Karpas-422 (cell line): ENCODE measurements at regions not wholly inside any gene's neighbourhood (a gene's known extent, or its start where the extent isn't known, plus 50 kb on each side); places are given as distances from the start of the nearest gene placed in this dataset.

ENCODE experiments used
- DNase-seq: peaks from one replicate; pipeline ENCODE4 v3.0.0-alpha.2; 2015
- H2AFZ ChIP-seq: fragments of 200-600 bp; sonication (generic); 2 replicates; pipeline ENCODE4 v1.6.1; 2014; ENCODE audit warnings: antibody characterized with exemption, low read length, mixed read lengths
- H3K27ac ChIP-seq: fragments of 200-600 bp; sonication (generic); 2 replicates; pipeline ENCODE4 v1.5.1; 2014; ENCODE audit warnings: mild to moderate bottlenecking, low read length, moderate library complexity
- H3K27me3 ChIP-seq: fragments of 200-600 bp; sonication (generic); 2 replicates; pipeline ENCODE4 v1.6.1; 2014; ENCODE audit warnings: low read length, mixed read lengths
- H3K36me3 ChIP-seq: fragments of 200-600 bp; sonication (generic); 2 replicates; pipeline ENCODE4 v1.6.1; 2014; ENCODE audit warnings: low read length, mixed read lengths; ENCODE audit not compliant: insufficient read depth
- H3K4me1 ChIP-seq: fragments of 200-600 bp; sonication (generic); 2 replicates; pipeline ENCODE4 v1.6.1; 2014; ENCODE audit warnings: mild to moderate bottlenecking, low read length, mixed read lengths
- H3K4me2 ChIP-seq: fragments of 200-600 bp; sonication (generic); 2 replicates; pipeline ENCODE4 v1.6.1; 2014; ENCODE audit warnings: low read length, low read depth, mild to moderate bottlenecking; ENCODE audit not compliant: poor library complexity, severe bottlenecking
- H3K4me3 ChIP-seq: fragments of 200-600 bp; sonication (generic); 2 replicates; pipeline ENCODE4 v1.5.1; 2014; ENCODE audit warnings: mild to moderate bottlenecking, antibody characterized with exemption, low read length, mixed read lengths
- H3K79me2 ChIP-seq: fragments of 200-600 bp; sonication (generic); 2 replicates; pipeline ENCODE4 v1.6.1; 2014; ENCODE audit warnings: mild to moderate bottlenecking, low read length, mixed read lengths
- H3K9ac ChIP-seq: fragments of 200-600 bp; sonication (generic); 2 replicates; pipeline ENCODE4 v1.6.0; 2014; ENCODE audit warnings: low read length
- H3K9me2 ChIP-seq: fragments of 200-600 bp; sonication (generic), shearing (Covaris generic); replicated peaks from 2 replicates; pipeline ENCODE4 v1.6.0; 2014; ENCODE audit warnings: mild to moderate bottlenecking, low read length, moderate library complexity; ENCODE audit not compliant: insufficient read depth
- H3K9me3 ChIP-seq: fragments of 300-700, 200-600 bp; sonication (generic); 2 replicates; pipeline ENCODE4 v1.6.1; 2014; ENCODE audit warnings: low read length, mixed read lengths
- H4K20me1 ChIP-seq: fragments of 200-600 bp; sonication (generic); 2 replicates; pipeline ENCODE4 v1.6.1; 2014; ENCODE audit warnings: mild to moderate bottlenecking, antibody characterized with exemption, low read length, low read depth; ENCODE audit not compliant: insufficient read depth

DNA sequence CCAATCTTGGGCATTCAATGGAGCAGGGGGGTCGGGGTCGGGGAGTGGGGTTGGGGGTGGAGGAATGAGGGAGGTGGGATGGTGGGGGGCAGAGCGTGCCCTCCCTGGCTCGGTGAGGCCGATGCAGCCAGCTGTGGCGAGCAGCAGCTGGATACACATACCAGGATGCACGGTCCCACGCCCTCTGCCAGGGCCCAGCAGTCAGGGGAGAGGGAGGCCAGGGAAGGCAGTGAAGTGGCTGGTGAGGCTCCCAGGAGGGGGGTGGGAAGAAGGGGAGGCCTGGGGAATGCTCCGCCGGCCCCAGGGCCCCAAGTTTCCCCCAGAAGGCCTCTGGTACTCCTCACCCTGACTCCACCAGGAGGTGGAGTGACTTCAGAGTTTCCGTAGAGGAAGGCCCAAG is 77.6 kb upstream of the LHX1 start:
- H4K20me1 ChIP-seq: no peaks in the 10 kb centered on the region
- H3K9ac ChIP-seq: no peak overlapping the region

GRCh38 chr17:36861531-36861930 is 75.7 kb upstream of the LHX1 start:
- Histone ChIP-seq H3K27me3 (no peaks in the 10 kb centered on the region), H3K79me2 (no peaks in the 10 kb centered on the region), H3K9me2 (no peaks in the 10 kb centered on the region), H4K20me1 (no peaks in the 10 kb centered on the region), H3K36me3 (no peaks in the 10 kb centered on the region), H3K27ac (no peak overlapping the region), H3K9me3 (no peaks in the 10 kb centered on the region), H2AFZ (no peak overlapping the region), H3K4me3 (no peak overlapping the region), H3K9ac (no peak overlapping the region), H3K4me2 (no peak overlapping the region), H3K4me1 (no peaks in the 10 kb centered on the region)
- DNase-seq: no peak

More for the DNA sequence above, 77.6 kb upstream of the LHX1 start:
- no peak overlapping the region for H3K4me2 ChIP-seq
- 0 out of 2 replicates have a peak, but pooled peaks cover 2% of the 10 kb centered on the region for H3K4me1 ChIP-seq
- H3K9me3 ChIP-seq: no peaks in the 10 kb centered on the region
- no peaks in the 10 kb centered on the region for H3K36me3 ChIP-seq
- H2AFZ ChIP-seq: no peak overlapping the region
- no peak for DNase-seq
- no peaks in the 10 kb centered on the region for H3K9me2 ChIP-seq
- no peaks in the 10 kb centered on the region for H3K27me3 ChIP-seq
- no peak overlapping the region for H3K4me3 ChIP-seq
- no peak overlapping the region for H3K27ac ChIP-seq
- no peaks in the 10 kb centered on the region for H3K79me2 ChIP-seq

- H3K9me2 ChIP-seq: no peaks in the 10 kb centered on the region
- no peak overlapping the region for H3K9ac ChIP-seq
- no peak overlapping the region for H2AFZ ChIP-seq
- H4K20me1 ChIP-seq: no peaks in the 10 kb centered on the region
- H3K4me3 ChIP-seq: no peak overlapping the region
- no peaks in the 10 kb centered on the region for H3K4me1 ChIP-seq
- H3K36me3 ChIP-seq: no peaks in the 10 kb centered on the region
- no peaks in the 10 kb centered on the region for H3K9me3 ChIP-seq
- no peak for DNase-seq
- no peak overlapping the region for H3K4me2 ChIP-seq
- H3K27me3 ChIP-seq: no peaks in the 10 kb centered on the region
- H3K27ac ChIP-seq: no peak overlapping the region
- no peaks in the 10 kb centered on the region for H3K79me2 ChIP-seq
These were observed 75.0 kb upstream of the LHX1 start for GRCh38 chr17:36862116-36862920.

DNA sequence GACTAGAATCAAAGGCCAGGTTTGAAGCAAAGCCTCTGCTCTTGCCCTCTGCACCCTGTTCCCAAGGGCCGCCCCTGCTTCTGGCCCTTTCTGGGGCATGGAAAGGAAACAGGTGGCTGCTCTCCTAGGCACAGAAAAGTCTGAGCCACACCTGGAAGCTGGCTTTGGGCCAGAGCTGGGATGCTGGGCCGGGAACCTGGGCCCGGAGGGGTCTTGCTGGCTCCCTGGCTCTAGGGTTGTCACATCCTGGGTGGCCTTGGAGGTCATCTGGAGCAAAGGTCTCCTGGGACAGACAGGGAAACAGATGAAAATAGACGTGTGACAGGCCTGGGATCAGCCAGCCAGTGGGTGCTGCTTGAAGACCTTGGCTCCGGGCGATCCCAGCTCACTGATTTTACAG is 74.1 kb upstream of the LHX1 start:
- H3K27ac ChIP-seq: no peak overlapping the region
- no peaks in the 10 kb centered on the region for H3K9me3 ChIP-seq
- no peak overlapping the region for H3K4me3 ChIP-seq
- no peaks in the 10 kb centered on the region for H3K36me3 ChIP-seq
- no peaks in the 10 kb centered on the region for H3K27me3 ChIP-seq
- H3K9me2 ChIP-seq: no peaks in the 10 kb centered on the region
- H3K79me2 ChIP-seq: no peaks in the 10 kb centered on the region
- H3K9ac ChIP-seq: no peak overlapping the region
- no peaks in the 10 kb centered on the region for H4K20me1 ChIP-seq
- H3K4me1 ChIP-seq: no peaks in the 10 kb centered on the region
- no peak overlapping the region for H3K4me2 ChIP-seq
- DNase-seq: no peak
- H2AFZ ChIP-seq: no peak overlapping the region

DNA sequence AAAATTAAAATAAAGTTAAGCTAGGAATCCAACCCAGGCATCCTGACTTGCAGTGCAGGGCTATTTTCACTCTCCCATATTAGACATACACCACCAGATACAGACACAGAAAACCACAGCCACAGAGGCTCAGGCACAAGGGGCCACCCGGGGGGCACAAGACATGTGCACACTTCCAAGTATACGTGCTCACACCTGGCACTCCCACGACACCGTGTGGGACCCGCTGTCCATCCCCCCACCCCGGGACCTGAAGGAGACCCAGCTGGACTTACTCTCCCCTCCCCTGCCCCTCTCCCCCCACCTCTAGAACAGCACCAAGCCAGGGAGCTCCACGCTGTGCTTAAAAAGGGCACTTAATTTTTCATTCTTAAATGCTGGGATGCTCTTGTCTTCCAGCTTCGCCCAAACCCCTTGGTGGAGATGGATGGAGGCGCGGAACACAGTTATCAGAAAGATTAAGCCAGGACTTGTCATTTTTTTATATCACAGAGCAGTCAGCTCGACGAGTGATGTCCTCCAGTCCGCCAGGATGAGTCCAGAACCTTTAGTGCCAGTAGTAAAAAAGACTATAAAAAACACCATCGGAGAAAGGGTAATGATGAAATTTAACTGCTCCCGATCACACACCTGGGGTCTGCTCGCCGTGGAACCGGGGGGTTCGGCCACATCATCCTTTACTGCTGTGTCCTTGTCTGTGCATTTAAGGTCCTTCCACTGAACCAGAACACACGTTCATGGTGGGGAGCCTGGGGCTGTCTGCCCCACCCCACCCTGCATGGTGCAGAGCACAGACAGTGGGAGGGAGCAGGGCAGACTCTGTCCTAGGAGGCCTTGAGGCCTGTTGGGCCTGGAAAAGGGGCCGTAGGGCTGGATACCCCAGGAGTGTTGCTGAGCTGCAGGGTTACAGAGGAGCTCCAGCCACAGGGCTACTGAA is 73.3 kb upstream of the LHX1 start:
- Histone ChIP-seq H3K79me2 (no peaks in the 10 kb centered on the region), H4K20me1 (no peaks in the 10 kb centered on the region), H3K9me3 (no peaks in the 10 kb centered on the region), H3K27ac (no peak overlapping the region), H3K9ac (no peak overlapping the region), H3K36me3 (no peaks in the 10 kb centered on the region), H3K4me3 (no peak overlapping the region), H3K27me3 (no peaks in the 10 kb centered on the region), H2AFZ (no peak overlapping the region), H3K9me2 (no peaks in the 10 kb centered on the region), H3K4me2 (no peak overlapping the region), H3K4me1 (no peaks in the 10 kb centered on the region)
- no peak for DNase-seq

DNA sequence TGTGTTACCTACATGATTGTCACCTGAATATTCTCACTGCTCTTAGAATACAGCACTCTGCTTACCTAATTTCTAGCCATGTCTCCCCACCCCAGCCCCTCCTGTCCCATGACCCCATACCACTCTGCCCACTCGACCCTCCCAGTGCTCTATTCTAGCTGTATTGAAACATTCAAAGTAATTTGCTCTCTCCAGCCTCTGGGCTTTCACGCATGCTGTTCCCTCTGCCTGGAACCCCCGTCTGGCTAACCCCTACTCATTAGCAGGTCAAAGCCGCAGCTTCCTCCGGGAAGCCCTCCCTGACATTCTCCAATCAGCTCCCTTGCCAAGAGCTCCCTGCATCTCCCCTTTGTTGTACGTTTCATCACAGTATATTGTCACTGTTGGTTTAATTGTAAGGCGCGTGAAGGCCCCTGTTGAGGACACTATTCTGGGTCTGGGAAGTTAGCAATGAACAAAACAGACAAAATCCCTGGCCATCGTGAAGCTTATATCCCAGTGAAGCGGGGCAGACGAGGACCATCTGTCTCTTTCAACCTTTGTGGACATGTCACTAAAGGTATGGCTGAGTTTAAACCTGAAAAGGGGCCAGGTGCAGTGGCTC is 72.3 kb upstream of the LHX1 start:
- Histone ChIP-seq H3K36me3 (no peaks in the 10 kb centered on the region), H2AFZ (no peak overlapping the region), H3K4me2 (no peak overlapping the region), H3K9me2 (no peaks in the 10 kb centered on the region), H3K4me3 (no peak overlapping the region), H3K79me2 (no peaks in the 10 kb centered on the region), H3K9me3 (no peaks in the 10 kb centered on the region), H3K27me3 (no peaks in the 10 kb centered on the region), H3K9ac (no peak overlapping the region), H3K4me1 (no peaks in the 10 kb centered on the region), H4K20me1 (no peaks in the 10 kb centered on the region), H3K27ac (no peak overlapping the region)
- no peak for DNase-seq

DNA sequence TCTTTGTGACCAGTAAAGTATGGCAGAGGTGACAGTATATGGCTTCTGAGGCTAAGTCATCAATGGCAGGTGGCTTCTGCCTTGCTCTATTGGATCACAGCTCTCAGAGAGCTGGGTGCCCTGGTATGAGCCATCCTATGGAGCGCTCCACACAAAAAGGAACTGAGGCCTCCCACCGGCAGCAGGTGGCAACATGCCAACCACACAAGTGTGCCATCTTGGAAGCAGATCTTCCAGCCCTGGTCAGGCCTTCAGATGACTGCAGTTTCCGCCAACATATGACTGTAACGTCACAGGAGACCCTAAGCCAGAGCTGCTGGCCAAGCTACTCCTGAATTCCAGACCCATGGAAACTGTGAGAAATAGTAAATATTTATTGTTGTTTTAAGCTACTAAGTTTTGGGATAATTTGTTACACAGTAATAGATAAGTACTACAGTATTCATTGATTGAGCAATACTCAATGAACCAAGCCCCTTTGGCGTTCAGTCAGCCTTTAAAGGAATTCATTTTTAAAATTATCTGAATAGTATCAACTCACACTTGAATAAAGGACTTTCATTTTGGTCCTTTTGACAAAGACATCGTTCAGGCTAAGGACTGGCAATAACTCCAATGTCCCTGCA is 69.4 kb upstream of the LHX1 start:
- Histone ChIP-seq H3K4me3 (no peak overlapping the region), H3K9me2 (no peaks in the 10 kb centered on the region), H3K9ac (no peak overlapping the region), H3K79me2 (no peaks in the 10 kb centered on the region), H3K27me3 (no peaks in the 10 kb centered on the region; the same call in 1 of the 2 replicates), H3K4me1 (no peaks in the 10 kb centered on the region), H4K20me1 (no peaks in the 10 kb centered on the region), H3K36me3 (no peaks in the 10 kb centered on the region), H2AFZ (no peak overlapping the region), H3K27ac (no peak overlapping the region), H3K4me2 (no peak overlapping the region), H3K9me3 (no peaks in the 10 kb centered on the region)
- no peak for DNase-seq
